ENCODE measurements at regions not wholly inside any gene's neighbourhood (a gene's known extent, or its start where the extent isn't known, plus 50 kb on each side); places are given as distances from the start of the nearest gene placed in this dataset.

DNA sequence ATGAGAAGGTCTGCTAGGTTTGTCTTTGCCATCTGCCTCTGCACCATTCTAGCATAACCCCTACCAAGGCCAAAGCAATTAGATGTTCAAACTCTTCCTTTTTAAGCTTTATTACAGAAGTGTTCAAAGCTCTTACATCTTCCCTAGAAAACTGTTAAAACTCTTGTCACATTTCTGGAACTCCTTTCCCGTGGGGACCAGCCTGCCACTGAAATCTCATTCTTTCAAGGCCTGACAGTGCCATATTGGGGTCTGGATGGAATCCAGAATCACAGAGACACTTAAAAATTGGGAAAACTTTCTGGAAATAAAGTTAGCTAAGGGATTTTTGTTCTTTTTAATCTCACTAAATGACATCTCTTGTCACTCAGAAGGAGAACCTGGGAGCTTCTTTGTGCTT lies 153.8 kb upstream of the SLCO3A1 start:
- POLR2A ChIA-PET = no interaction called here
- no peaks in the 10 kb centered on the region for H3K36me3 ChIP-seq (ENCODE audit: insufficient read depth, low read length)
- no peak overlapping the region for H3K4me3 ChIP-seq (ENCODE audit: low read depth, low read length, poor library complexity, severe bottlenecking)
- H2AFZ ChIP-seq (ENCODE audit: low read length) = no peak overlapping the region
- no peak for DNase-seq (ENCODE audit: low spot score)
- BruUV-seq (replicated peaks) = no TSS peak
- intact Hi-C loops (cut with micrococcal nuclease; ENCODE audit: unreplicated experiment) = no loop called here
- no peaks in the 10 kb centered on the region for H3K79me2 ChIP-seq (ENCODE audit: insufficient read depth, low read depth, low read length)
- no peaks in the 10 kb centered on the region for H3K9me3 ChIP-seq (ENCODE audit: low read length)
- TF ChIP-seq EZH2phosphoT487 (IDR thresholded peaks at IDR 0.05; ENCODE audit: borderline replicate concordance, low read depth, low read length) = no peak
- TF ChIP-seq, protein P1, sequence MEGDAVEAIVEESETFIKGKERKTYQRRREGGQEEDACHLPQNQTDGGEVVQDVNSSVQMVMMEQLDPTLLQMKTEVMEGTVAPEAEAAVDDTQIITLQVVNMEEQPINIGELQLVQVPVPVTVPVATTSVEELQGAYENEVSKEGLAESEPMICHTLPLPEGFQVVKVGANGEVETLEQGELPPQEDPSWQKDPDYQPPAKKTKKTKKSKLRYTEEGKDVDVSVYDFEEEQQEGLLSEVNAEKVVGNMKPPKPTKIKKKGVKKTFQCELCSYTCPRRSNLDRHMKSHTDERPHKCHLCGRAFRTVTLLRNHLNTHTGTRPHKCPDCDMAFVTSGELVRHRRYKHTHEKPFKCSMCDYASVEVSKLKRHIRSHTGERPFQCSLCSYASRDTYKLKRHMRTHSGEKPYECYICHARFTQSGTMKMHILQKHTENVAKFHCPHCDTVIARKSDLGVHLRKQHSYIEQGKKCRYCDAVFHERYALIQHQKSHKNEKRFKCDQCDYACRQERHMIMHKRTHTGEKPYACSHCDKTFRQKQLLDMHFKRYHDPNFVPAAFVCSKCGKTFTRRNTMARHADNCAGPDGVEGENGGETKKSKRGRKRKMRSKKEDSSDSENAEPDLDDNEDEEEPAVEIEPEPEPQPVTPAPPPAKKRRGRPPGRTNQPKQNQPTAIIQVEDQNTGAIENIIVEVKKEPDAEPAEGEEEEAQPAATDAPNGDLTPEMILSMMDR (conservative IDR thresholded peaks at IDR 0.05; ENCODE audit: low read length) = no peak
- CTCF ChIA-PET (ENCODE audit: unreplicated experiment) = no interaction called here
- H3K9me2 ChIP-seq (ENCODE audit: insufficient read depth, low read length) = no peaks in the 10 kb centered on the region
- H3K4me2 ChIP-seq (ENCODE audit: low read length) = no peak overlapping the region
- H3K27ac ChIP-seq (ENCODE audit: low read depth, low read length, poor library complexity, severe bottlenecking) = no peak overlapping the region
- H4K20me1 ChIP-seq (ENCODE audit: insufficient read depth, low read length) = no peaks in the 10 kb centered on the region
- H3K4me1 ChIP-seq (ENCODE audit: insufficient read depth, low read length, poor library complexity, severe bottlenecking) = no peaks in the 10 kb centered on the region

DNA sequence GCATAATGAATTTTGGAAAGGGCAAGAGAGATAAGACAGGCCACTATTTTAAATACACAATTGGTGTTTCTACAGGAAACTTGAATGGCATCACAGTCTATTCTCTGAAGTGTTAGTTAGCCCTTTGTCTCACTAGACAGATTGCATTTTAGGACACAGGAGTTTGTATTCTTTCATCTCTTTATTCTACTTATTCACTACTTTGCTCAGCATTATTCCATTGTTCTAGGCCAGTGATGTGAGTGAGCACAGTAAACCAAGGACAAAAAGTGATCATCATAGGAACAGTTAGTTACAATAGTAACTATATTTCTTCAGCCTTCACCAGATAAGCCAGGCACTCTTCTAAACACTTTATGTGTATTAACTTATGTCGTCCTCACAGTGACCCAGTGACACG lies 150.2 kb upstream of the SLCO3A1 start:
- ChIA-PET CTCF (ENCODE audit: unreplicated experiment) (no interaction called here), POLR2A (no interaction called here)
- Histone ChIP-seq H3K9me2 (ENCODE audit: insufficient read depth, low read length) (no peaks in the 10 kb centered on the region), H3K27ac (ENCODE audit: low read depth, low read length, poor library complexity, severe bottlenecking) (no peak overlapping the region), H3K79me2 (ENCODE audit: insufficient read depth, low read depth, low read length) (no peaks in the 10 kb centered on the region), H3K4me2 (ENCODE audit: low read length) (no peak overlapping the region), H2AFZ (ENCODE audit: low read length) (no peak overlapping the region), H4K20me1 (ENCODE audit: insufficient read depth, low read length) (no peaks in the 10 kb centered on the region), H3K4me1 (ENCODE audit: insufficient read depth, low read length, poor library complexity, severe bottlenecking) (no peaks in the 10 kb centered on the region), H3K4me3 (ENCODE audit: low read depth, low read length, poor library complexity, severe bottlenecking) (no peak overlapping the region), H3K36me3 (ENCODE audit: insufficient read depth, low read length) (no peaks in the 10 kb centered on the region), H3K9me3 (ENCODE audit: low read length) (no peaks in the 10 kb centered on the region)
- intact Hi-C loops (cut with micrococcal nuclease; ENCODE audit: unreplicated experiment) = no loop called here
- no TSS peak for BruUV-seq (replicated peaks)
- DNase-seq (ENCODE audit: low spot score) = no peak
- TF ChIP-seq, protein P1 (conservative IDR thresholded peaks at IDR 0.05; ENCODE audit: low read length) = no peak
- TF ChIP-seq EZH2phosphoT487 (IDR thresholded peaks at IDR 0.05; ENCODE audit: borderline replicate concordance, low read depth, low read length) = no peak

GRCh38 chr15:91704343-91704742 lies 149.2 kb upstream of the SLCO3A1 start:
- CTCF ChIA-PET (ENCODE audit: unreplicated experiment) = no interaction called here

More at GRCh38 chr15:91704343-91704742, 149.2 kb upstream of the SLCO3A1 start:
- intact Hi-C loops (cut with micrococcal nuclease; ENCODE audit: unreplicated experiment) = no loop called here
- H4K20me1 ChIP-seq (ENCODE audit: insufficient read depth, low read length) = no peaks in the 10 kb centered on the region
- no peak for DNase-seq (ENCODE audit: low spot score)
- BruUV-seq (replicated peaks) = no TSS peak
- no peak overlapping the region for H3K4me2 ChIP-seq (ENCODE audit: low read length)
- H3K9me3 ChIP-seq (ENCODE audit: low read length) = no peaks in the 10 kb centered on the region
- no peaks in the 10 kb centered on the region for H3K4me1 ChIP-seq (ENCODE audit: insufficient read depth, low read length, poor library complexity, severe bottlenecking)
- no peak overlapping the region for H3K4me3 ChIP-seq (ENCODE audit: low read depth, low read length, poor library complexity, severe bottlenecking)
- no peak overlapping the region for H2AFZ ChIP-seq (ENCODE audit: low read length)
- H3K27ac ChIP-seq (ENCODE audit: low read depth, low read length, poor library complexity, severe bottlenecking) = no peak overlapping the region
- H3K9me2 ChIP-seq (ENCODE audit: insufficient read depth, low read length) = no peaks in the 10 kb centered on the region
- no peaks in the 10 kb centered on the region for H3K36me3 ChIP-seq (ENCODE audit: insufficient read depth, low read length)
- H3K79me2 ChIP-seq (ENCODE audit: insufficient read depth, low read depth, low read length) = no peaks in the 10 kb centered on the region
- POLR2A ChIA-PET = interaction anchor here (0.5 kb wide), 1 partner anchor 26 kb away, joined by 3 read pairs; no protein-coding TSS in a partner anchor
- TF ChIP-seq EZH2phosphoT487 (IDR thresholded peaks at IDR 0.05; ENCODE audit: borderline replicate concordance, low read depth, low read length) = no peak
- TF ChIP-seq, protein P1 (conservative IDR thresholded peaks at IDR 0.05; ENCODE audit: low read length) = no peak
